OCI-LY3 (cell line): ENCODE measurements at regions not wholly inside any gene's neighbourhood (a gene's known extent, or its start where the extent isn't known, plus 50 kb on each side); places are given as distances from the start of the nearest gene placed in this dataset.
A peak's percentile ranks its signal among the peaks of the same experiment; 100 is the strongest.

Source experiments
- H2AFZ ChIP-seq: fragments of 200-600, 300-600 bp; shearing (Covaris generic); 2 replicates; pipeline ENCODE4 v1.6.0; 2014; ENCODE audit warnings: antibody characterized with exemption, low read depth, low read length
- H3K27ac ChIP-seq: fragments of 200-600, 300-600 bp; sonication (generic); 2 replicates; pipeline ENCODE4 v1.5.1; 2014; ENCODE audit warnings: mild to moderate bottlenecking, low read length, moderate library complexity, mixed read lengths
- H3K27me3 ChIP-seq: fragments of 200-600, 300-600 bp; sonication (generic); 2 replicates; pipeline ENCODE4 v1.6.1; 2014; ENCODE audit warnings: low read depth, low read length, mixed read lengths
- H3K36me3 ChIP-seq: fragments of 200-600, 300-600 bp; sonication (generic); replicated peaks from 2 replicates; pipeline ENCODE3; 2014; ENCODE audit warnings: low read depth, low read length, mixed read lengths
- H3K4me1 ChIP-seq: fragments of 300-600, 200-600 bp; sonication (generic); 2 replicates; pipeline ENCODE4 v1.6.1; 2014; ENCODE audit warnings: low read length, mixed read lengths
- H3K4me2 ChIP-seq: fragments of 200-600, 300-600 bp; sonication (generic); 2 replicates; pipeline ENCODE4 v1.6.1; 2014; ENCODE audit warnings: low read length, mixed read lengths
- H3K4me3 ChIP-seq: fragments of 300-600, 200-600 bp; sonication (generic); 2 replicates; pipeline ENCODE4 v1.5.1; 2014; ENCODE audit warnings: antibody characterized with exemption, mild to moderate bottlenecking, low read length, moderate library complexity
- H3K79me2 ChIP-seq: fragments of 300-600, 200-600 bp; shearing (Covaris generic); 2 replicates; pipeline ENCODE4 v1.6.1; 2014; ENCODE audit warnings: mild to moderate bottlenecking, low read length, mixed read lengths
- H3K9ac ChIP-seq: fragments of 300-600, 200-600 bp; shearing (Covaris generic); 2 replicates; pipeline ENCODE4 v1.6.0; 2014; ENCODE audit warnings: mild to moderate bottlenecking, low read length, moderate library complexity
- H3K9me3 ChIP-seq: fragments of 200-600, 300-600 bp; shearing (Covaris generic); 2 replicates; pipeline ENCODE4 v1.6.1; 2014; ENCODE audit warnings: low read length, mixed read lengths; ENCODE audit not compliant: insufficient read depth
- H4K20me1 ChIP-seq: fragments of 200-600, 300-600 bp; sonication (generic); 2 replicates; pipeline ENCODE4 v1.6.1; 2016; ENCODE audit warnings: low read length, mixed read lengths; ENCODE audit not compliant: insufficient read depth
- CTCF ChIP-seq: fragments of 200-600, 300-600 bp; sonication (generic); IDR thresholded peaks from 2 replicates; pipeline ENCODE4 v1.5.1; 2014; ENCODE audit warnings: antibody characterized with exemption, low read length, low read depth
- EZH2phosphoT487 ChIP-seq: fragments of 200-600 bp; shearing (Covaris generic); IDR thresholded peaks from 2 replicates; pipeline ENCODE4 v1.6.1; 2018; ENCODE audit warnings: antibody characterized with exemption, mixed run types, low read depth

- TF ChIP-seq CTCF = no peak
- no peak for TF ChIP-seq EZH2phosphoT487
- H2AFZ ChIP-seq = no peak overlapping the region
Measured at GRCh38 chr2:9095226-9095625, 91.7 kb upstream of the MBOAT2 start.

GRCh38 chr2:9094117-9094516, 90.6 kb upstream of the MBOAT2 start:
- no peak overlapping the region for H3K4me3 ChIP-seq
- no peak overlapping the region for H2AFZ ChIP-seq
- no peak overlapping the region for H3K4me2 ChIP-seq
- H3K9me3 ChIP-seq = no peaks in the 10 kb centered on the region
- H3K79me2 ChIP-seq = no peaks in the 10 kb centered on the region
- H3K27me3 ChIP-seq = peaks cover 16% of the 10 kb centered on the region
- no peak overlapping the region for H3K9ac ChIP-seq
- H3K4me1 ChIP-seq = peaks cover 27% of the 10 kb centered on the region
- no peak overlapping the region for H3K27ac ChIP-seq
- no peaks in the 10 kb centered on the region for H3K36me3 ChIP-seq
- no peaks in the 10 kb centered on the region; the same call in 1 of the 2 replicates for H4K20me1 ChIP-seq
- TF ChIP-seq EZH2phosphoT487 = no peak
- no peak for TF ChIP-seq CTCF

More at GRCh38 chr2:9095226-9095625, 91.7 kb upstream of the MBOAT2 start:
- Histone ChIP-seq H3K27me3 (peaks cover 22% of the 10 kb centered on the region), H3K4me1 (peaks cover 37% of the 10 kb centered on the region), H4K20me1 (no peaks in the 10 kb centered on the region; the same call in 1 of the 2 replicates), H3K4me3 (no peak overlapping the region), H3K79me2 (no peaks in the 10 kb centered on the region), H3K9me3 (no peaks in the 10 kb centered on the region), H3K9ac (no peak overlapping the region), H3K4me2 (no peak overlapping the region), H3K36me3 (no peaks in the 10 kb centered on the region), H3K27ac (no peak overlapping the region)

- H3K4me1 ChIP-seq = peaks cover 21% of the 10 kb centered on the region
- no peak for TF ChIP-seq EZH2phosphoT487
- peak overlapping the region; percentile 4; the same call in 1 of the 2 replicates for H3K4me3 ChIP-seq
- H3K79me2 ChIP-seq = no peaks in the 10 kb centered on the region
- H3K9me3 ChIP-seq = no peaks in the 10 kb centered on the region
- no peak overlapping the region for H2AFZ ChIP-seq
- H3K27ac ChIP-seq = no peak overlapping the region
- no peaks in the 10 kb centered on the region for H3K36me3 ChIP-seq
- no peak overlapping the region for H3K9ac ChIP-seq
- H3K4me2 ChIP-seq = peak overlapping the region; percentile 48
- H3K27me3 ChIP-seq = peaks cover 19% of the 10 kb centered on the region
- no peaks in the 10 kb centered on the region; the same call in 1 of the 2 replicates for H4K20me1 ChIP-seq
Measured at GRCh38 chr2:9093324-9093723, 89.8 kb upstream of the MBOAT2 start.

GRCh38 chr2:9092383-9093282, 89.1 kb upstream of the MBOAT2 start:
- Histone ChIP-seq H3K4me2 (peak overlapping the region; percentile 48), H3K9me3 (no peaks in the 10 kb centered on the region), H4K20me1 (no peaks in the 10 kb centered on the region; the same call in 1 of the 2 replicates), H3K4me1 (peaks cover 21% of the 10 kb centered on the region), H3K4me3 (peak overlapping the region; percentile 15), H3K79me2 (no peaks in the 10 kb centered on the region), H3K27ac (0 out of 2 replicates have a peak overlapping the region, but pooled peaks have one; percentile 1), H3K27me3 (peaks cover 19% of the 10 kb centered on the region), H3K9ac (no peak overlapping the region), H3K36me3 (no peaks in the 10 kb centered on the region), H2AFZ (no peak overlapping the region)
- TF ChIP-seq CTCF = no peak
